ENCODE measurements at regions not wholly inside any gene's neighbourhood (a gene's known extent, or its start where the extent isn't known, plus 50 kb on each side); places are given as distances from the start of the nearest gene placed in this dataset.

GRCh38 chr1:198901266-198901665 lies 262.4 kb downstream of the PTPRC start:
- no peaks in the 10 kb centered on the region for H3K27me3 ChIP-seq (replicated peaks in 1 of 2; ENCODE audit: control insufficient read depth in 2 of 2, insufficient read depth in 2 of 2, low read length in 1 of 2)
- in situ Hi-C loops (cut with MboI) = no loop called here

GRCh38 chr1:198902655-198903054 lies 263.8 kb downstream of the PTPRC start:
- FAIRE-seq (no peak), DNase-seq (ENCODE audit: low read depth, low spot score) (no peak), ATAC-seq (no peak; the same call in 1 of the 3 replicates)
- Histone ChIP-seq H4K20me1 (ENCODE audit: control insufficient read depth, insufficient read depth) (no peaks in the 10 kb centered on the region), H3K9ac (ENCODE audit: control insufficient read depth, insufficient read depth, low read length) (no peak overlapping the region), H3K36me3 (ENCODE audit: control insufficient read depth in 2 of 2, insufficient read depth in 2 of 2, low read length in 1 of 2) (peaks cover 0 to 2% of the 10 kb centered on the region in 2 experiments; a peak in 3 of 4 replicates), H3K9me3 (replicated peaks; ENCODE audit: control insufficient read depth, insufficient read depth, low read length) (no peaks in the 10 kb centered on the region; the same call in 2 of the 3 replicates), H3K4me1 (ENCODE audit: control insufficient read depth, insufficient read depth, low read length) (peaks cover 2% of the 10 kb centered on the region; the same call in 1 of the 2 replicates), H3K4me3 (no peak overlapping the region), H2AFZ (ENCODE audit: control insufficient read depth, low read depth, low read length) (no peak overlapping the region), H3K27me3 (replicated peaks in 1 of 2; ENCODE audit: control insufficient read depth in 2 of 2, insufficient read depth in 2 of 2, low read length in 1 of 2) (no peaks in the 10 kb centered on the region), H3K27ac (ENCODE audit: control insufficient read depth, insufficient read depth) (no peak overlapping the region), H3K4me2 (ENCODE audit: control insufficient read depth, insufficient read depth) (no peak overlapping the region), H3K79me2 (ENCODE audit: control insufficient read depth, insufficient read depth, low read length) (no peaks in the 10 kb centered on the region; the same call in 1 of the 2 replicates)
- in situ Hi-C loops (cut with MboI) (no loop called here), intact Hi-C loops (cut with micrococcal nuclease; ENCODE audit: unreplicated experiment) (no loop called here)
- POLR2A ChIA-PET = interaction anchor here (0.9 kb wide), 1 partner anchor 30 kb away, joined by 3 read pairs; no protein-coding TSS in a partner anchor
- BruUV-seq (replicated peaks) = no TSS peak
- RAD21 ChIA-PET (ENCODE audit: unreplicated experiment) = interaction anchor here (1.3 to 1.7 kb wide), 4 partner anchors 10 to 341 kb away, joined by 3 to 9 read pairs (median 4); no protein-coding TSS in a partner anchor
- 71% methylated on average over 5 of the region's 5 CpGs for WGBS (ENCODE audit: insufficient coverage, insufficient replicate concordance, low lambda C conversion rate, missing lambda C conversion rate)
- CTCF ChIA-PET = interaction anchor here (0.9 to 2.1 kb wide), 2 partner anchors 10 to 114 kb away, joined by 3 to 7 read pairs; no protein-coding TSS in a partner anchor
- SMC1A ChIA-PET (ENCODE audit: uncharacterized antibody, unreplicated experiment) = interaction anchor here (1.0 to 6.2 kb wide), 13 partner anchors 8 to 367 kb away, joined by 3 to 49 read pairs (median 5); no protein-coding TSS in a partner anchor
- TF ChIP-seq NKRF (conservative IDR thresholded peaks at IDR 0.05) (no peak), USF2 (IDR thresholded peaks at IDR 0.05; ENCODE audit: borderline replicate concordance, low read depth, low read length) (no peak), TCF7 (IDR thresholded peaks at IDR 0.05; ENCODE audit: borderline replicate concordance) (no peak), CHD1 (IDR thresholded peaks at IDR 0.05; ENCODE audit: low read depth, low read length) (no peak)
- TF ChIP-seq, protein P1, sequence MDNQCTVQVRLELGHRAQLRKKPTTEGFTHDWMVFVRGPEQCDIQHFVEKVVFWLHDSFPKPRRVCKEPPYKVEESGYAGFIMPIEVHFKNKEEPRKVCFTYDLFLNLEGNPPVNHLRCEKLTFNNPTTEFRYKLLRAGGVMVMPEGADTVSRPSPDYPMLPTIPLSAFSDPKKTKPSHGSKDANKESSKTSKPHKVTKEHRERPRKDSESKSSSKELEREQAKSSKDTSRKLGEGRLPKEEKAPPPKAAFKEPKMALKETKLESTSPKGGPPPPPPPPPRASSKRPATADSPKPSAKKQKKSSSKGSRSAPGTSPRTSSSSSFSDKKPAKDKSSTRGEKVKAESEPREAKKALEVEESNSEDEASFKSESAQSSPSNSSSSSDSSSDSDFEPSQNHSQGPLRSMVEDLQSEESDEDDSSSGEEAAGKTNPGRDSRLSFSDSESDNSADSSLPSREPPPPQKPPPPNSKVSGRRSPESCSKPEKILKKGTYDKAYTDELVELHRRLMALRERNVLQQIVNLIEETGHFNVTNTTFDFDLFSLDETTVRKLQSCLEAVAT (IDR thresholded peaks at IDR 0.05) = no peak

More at GRCh38 chr1:198901266-198901665, 262.4 kb downstream of the PTPRC start:
- Histone ChIP-seq H3K4me2 (ENCODE audit: control insufficient read depth, insufficient read depth) (no peak overlapping the region), H3K4me3 (no peak overlapping the region), H3K27ac (ENCODE audit: control insufficient read depth, insufficient read depth) (no peak overlapping the region), H3K79me2 (ENCODE audit: control insufficient read depth, insufficient read depth, low read length) (no peaks in the 10 kb centered on the region; the same call in 1 of the 2 replicates), H4K20me1 (ENCODE audit: control insufficient read depth, insufficient read depth) (no peaks in the 10 kb centered on the region), H3K9ac (ENCODE audit: control insufficient read depth, insufficient read depth, low read length) (no peak overlapping the region), H3K4me1 (ENCODE audit: control insufficient read depth, insufficient read depth, low read length) (no peaks in the 10 kb centered on the region), H3K9me3 (replicated peaks; ENCODE audit: control insufficient read depth, insufficient read depth, low read length) (no peaks in the 10 kb centered on the region; the same call in 2 of the 3 replicates), H3K36me3 (ENCODE audit: control insufficient read depth in 2 of 2, insufficient read depth in 2 of 2, low read length in 1 of 2) (peaks cover 0 to 2% of the 10 kb centered on the region in 2 experiments; a peak in 3 of 4 replicates), H2AFZ (ENCODE audit: control insufficient read depth, low read depth, low read length) (no peak overlapping the region)
- intact Hi-C loops (cut with micrococcal nuclease; ENCODE audit: unreplicated experiment) = no loop called here
- no TSS peak for BruUV-seq (replicated peaks)
- DNase-seq (ENCODE audit: low read depth, low spot score) = no peak
- ChIA-PET POLR2A (interaction anchor here (1.2 kb wide), 1 partner anchor 45 kb away, joined by 4 read pairs; no protein-coding TSS in a partner anchor), RAD21 (ENCODE audit: unreplicated experiment) (interaction anchor here (1.0 to 1.7 kb wide), 3 partner anchors 9 to 35 kb away, joined by 4 to 9 read pairs (median 6); no protein-coding TSS in a partner anchor), CTCF (interaction anchor here (0.6 to 2.3 kb wide), 7 partner anchors 9 to 212 kb away, joined by 3 to 10 read pairs (median 4); no protein-coding TSS in a partner anchor), SMC1A (ENCODE audit: uncharacterized antibody, unreplicated experiment) (interaction anchor here (0.9 to 6.2 kb wide), 8 partner anchors 11 to 342 kb away, joined by 3 to 49 read pairs (median 8); no protein-coding TSS in a partner anchor)
- no peak for FAIRE-seq
- no peak for ATAC-seq
- WGBS (ENCODE audit: insufficient coverage, insufficient replicate concordance, low lambda C conversion rate, missing lambda C conversion rate) = 49% methylated on average over 3 of the region's 3 CpGs
- no peak for TF ChIP-seq FOXK2 (IDR thresholded peaks at IDR 0.05)
- TF ChIP-seq MXI1 (IDR thresholded peaks at IDR 0.05; ENCODE audit: low read depth, low read length) = no peak
- TF ChIP-seq NFXL1 (IDR thresholded peaks at IDR 0.05; ENCODE audit: borderline replicate concordance) = no peak
- no peak for TF ChIP-seq RUNX3 (IDR thresholded peaks at IDR 0.05; ENCODE audit: low read length)
- no peak for TF ChIP-seq RAD51 (IDR thresholded peaks at IDR 0.05)
